BJ (cell line): ENCODE measurements at regions not wholly inside any gene's neighbourhood (a gene's known extent, or its start where the extent isn't known, plus 50 kb on each side); places are given as distances from the start of the nearest gene placed in this dataset.

ENCODE experiments used
- CTCF ChIA-PET: fragments of 350-600 bp; formaldehyde crosslinking; extraction: SDS; loops from one replicate; lab custom pipeline; 2021; ENCODE audit warnings: antibody characterized with exemption, inconsistent platforms; lab: Yijun Ruan, JAX
- POLR2A ChIA-PET: fragments of 300-600 bp; sonication (Branson Sonifier 250); formaldehyde crosslinking; extraction: SDS; loops from one replicate; lab custom pipeline; 2021; ENCODE audit warnings: antibody characterized with exemption; lab: Charles Lee
- DNase-seq: peaks from one replicate; pipeline ENCODE4 v3.0.0-alpha.2; 2011; ENCODE audit warnings: low read depth
- H3K27me3 ChIP-seq: 2 replicates; pipeline ENCODE4 v1.6.0; 2011; ENCODE audit warnings: low read length; ENCODE audit not compliant: control insufficient read depth, insufficient read depth
- H3K36me3 ChIP-seq: 2 replicates; pipeline ENCODE4 v1.5.1; 2011; ENCODE audit warnings: low read length; ENCODE audit not compliant: control insufficient read depth, insufficient read depth
- H3K4me3 ChIP-seq: 2 replicates; pipeline ENCODE4 v1.5.1; 2011; ENCODE audit warnings: low read depth, mild to moderate bottlenecking, control low read depth, low read length
- TF ChIP-seq, protein P1 (sequence below): IDR thresholded peaks from 2 replicates; pipeline ENCODE4 v1.5.1; 2011; ENCODE audit warnings: low read depth, mild to moderate bottlenecking, control low read depth, inconsistent platforms, low read length, moderate library complexity; ENCODE audit not compliant: insufficient read depth

DNA sequence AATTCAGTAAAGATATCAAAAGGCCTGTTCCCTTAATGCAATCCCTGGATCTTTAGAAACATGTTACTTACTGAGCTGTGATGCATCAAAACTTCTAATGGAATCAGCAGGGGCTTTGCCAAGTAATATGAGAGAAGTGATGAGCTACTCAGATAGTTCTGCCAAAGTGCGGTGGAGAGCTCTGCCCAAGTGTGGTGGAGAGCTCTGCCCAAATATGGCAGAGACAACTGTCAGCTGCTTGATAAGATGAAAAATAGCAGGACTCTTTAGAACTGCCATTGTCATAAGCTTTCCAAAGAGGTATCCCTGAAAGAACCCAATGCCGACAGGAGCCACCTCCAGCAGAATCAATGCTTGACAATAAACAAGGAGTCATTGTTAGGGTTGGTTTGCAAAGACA, 167.9 kb upstream of the SLC39A10 start:
- Histone ChIP-seq H3K4me3 (no peak overlapping the region), H3K36me3 (no peaks in the 10 kb centered on the region), H3K27me3 (no peaks in the 10 kb centered on the region)
- ChIA-PET CTCF (interaction anchor here (0.6 to 1.0 kb wide), 2 partner anchors 136 to 176 kb away, joined by 3 to 4 read pairs; no protein-coding TSS in a partner anchor), POLR2A (no interaction called here)
- TF ChIP-seq, protein P1, sequence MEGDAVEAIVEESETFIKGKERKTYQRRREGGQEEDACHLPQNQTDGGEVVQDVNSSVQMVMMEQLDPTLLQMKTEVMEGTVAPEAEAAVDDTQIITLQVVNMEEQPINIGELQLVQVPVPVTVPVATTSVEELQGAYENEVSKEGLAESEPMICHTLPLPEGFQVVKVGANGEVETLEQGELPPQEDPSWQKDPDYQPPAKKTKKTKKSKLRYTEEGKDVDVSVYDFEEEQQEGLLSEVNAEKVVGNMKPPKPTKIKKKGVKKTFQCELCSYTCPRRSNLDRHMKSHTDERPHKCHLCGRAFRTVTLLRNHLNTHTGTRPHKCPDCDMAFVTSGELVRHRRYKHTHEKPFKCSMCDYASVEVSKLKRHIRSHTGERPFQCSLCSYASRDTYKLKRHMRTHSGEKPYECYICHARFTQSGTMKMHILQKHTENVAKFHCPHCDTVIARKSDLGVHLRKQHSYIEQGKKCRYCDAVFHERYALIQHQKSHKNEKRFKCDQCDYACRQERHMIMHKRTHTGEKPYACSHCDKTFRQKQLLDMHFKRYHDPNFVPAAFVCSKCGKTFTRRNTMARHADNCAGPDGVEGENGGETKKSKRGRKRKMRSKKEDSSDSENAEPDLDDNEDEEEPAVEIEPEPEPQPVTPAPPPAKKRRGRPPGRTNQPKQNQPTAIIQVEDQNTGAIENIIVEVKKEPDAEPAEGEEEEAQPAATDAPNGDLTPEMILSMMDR, result no peak
- DNase-seq, result no peak

DNA sequence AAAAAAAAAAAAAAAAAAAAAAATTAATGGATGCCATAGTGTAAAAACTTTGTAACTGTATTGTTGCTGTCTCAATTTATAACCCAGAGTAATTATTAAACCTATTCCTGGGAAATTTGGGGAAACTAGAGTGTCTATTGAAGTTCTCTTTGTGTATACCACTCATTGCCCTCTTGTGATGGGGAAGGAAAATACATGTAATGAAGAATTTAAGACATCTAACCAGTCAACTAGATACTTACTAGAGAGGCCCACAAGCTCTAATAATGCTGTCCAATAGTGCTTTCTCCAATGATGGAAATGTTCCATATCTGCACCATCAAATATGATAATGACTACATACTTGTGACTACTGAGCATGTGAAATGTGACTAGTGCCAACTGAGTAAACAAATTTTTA, 168.5 kb upstream of the SLC39A10 start:
- Histone ChIP-seq H3K36me3 (no peaks in the 10 kb centered on the region), H3K27me3 (no peaks in the 10 kb centered on the region), H3K4me3 (no peak overlapping the region)
- ChIA-PET CTCF (interaction anchor here (1.0 kb wide), 1 partner anchor 176 kb away, joined by 4 read pairs; no protein-coding TSS in a partner anchor), POLR2A (no interaction called here)
- no peak for DNase-seq
- TF ChIP-seq, protein P1, result no peak

DNA sequence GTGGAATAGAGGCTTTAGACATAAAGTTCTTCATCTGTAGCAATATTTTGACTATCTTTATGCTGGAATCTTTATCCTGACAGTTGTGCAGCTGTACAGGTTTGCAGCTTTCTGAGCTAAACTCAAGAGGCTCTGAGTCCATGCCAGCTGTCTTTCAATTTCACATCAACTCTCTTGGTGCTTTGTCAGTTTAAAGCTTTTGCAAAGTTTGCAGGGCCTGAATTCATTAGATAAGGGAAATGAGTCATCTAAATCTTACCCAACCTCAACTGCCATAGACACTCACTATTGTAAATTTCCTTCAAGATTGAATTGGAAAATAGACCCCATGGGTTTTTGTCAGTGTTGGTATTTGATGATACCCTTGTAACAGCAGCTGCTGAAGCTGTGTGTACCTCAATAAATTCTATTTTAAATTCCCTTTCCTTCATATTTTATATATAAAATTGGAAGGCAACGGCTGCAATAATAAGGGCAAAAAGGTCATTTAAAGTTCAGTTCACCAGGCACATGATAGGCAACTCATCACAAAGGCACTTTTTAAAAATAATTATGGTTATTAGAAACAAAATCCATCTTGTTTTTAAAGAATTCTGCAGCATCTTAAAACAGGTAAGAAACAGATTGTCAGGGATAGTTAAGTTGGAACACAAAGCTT, 169.9 kb upstream of the SLC39A10 start:
- TF ChIP-seq, protein P1, result no peak
- Histone ChIP-seq H3K4me3 (no peak overlapping the region), H3K27me3 (no peaks in the 10 kb centered on the region), H3K36me3 (no peaks in the 10 kb centered on the region)
- POLR2A ChIA-PET, result no interaction called here
- CTCF ChIA-PET, result interaction anchor here (0.6 to 1.3 kb wide), 3 partner anchors 11 to 1320 kb away, joined by 3 to 4 read pairs (median 3); no protein-coding TSS in a partner anchor
- no peak for DNase-seq

DNA sequence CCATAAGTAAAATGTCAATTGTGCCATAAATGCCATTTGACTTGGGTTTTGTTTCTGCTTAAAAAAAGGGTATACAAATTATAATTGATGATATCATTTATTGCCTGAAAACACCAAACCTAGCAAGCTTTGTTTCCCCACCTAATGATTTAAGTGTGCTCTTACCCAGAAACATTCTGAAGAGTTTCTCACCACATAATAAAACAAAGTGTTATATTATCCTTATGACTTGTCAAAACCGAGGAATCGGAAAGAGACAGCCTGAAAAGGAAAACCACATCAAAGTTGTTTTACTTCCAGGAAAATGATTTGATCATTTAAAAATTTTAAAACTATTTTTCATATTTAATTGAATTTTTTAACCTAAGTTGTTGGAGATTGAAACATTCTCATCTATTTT, 170.5 kb upstream of the SLC39A10 start:
- ChIA-PET POLR2A (no interaction called here), CTCF (interaction anchor here (0.6 to 1.3 kb wide), 3 partner anchors 12 to 1321 kb away, joined by 3 to 4 read pairs (median 3); no protein-coding TSS in a partner anchor)
- no peak overlapping the region for H3K4me3 ChIP-seq

DNA sequence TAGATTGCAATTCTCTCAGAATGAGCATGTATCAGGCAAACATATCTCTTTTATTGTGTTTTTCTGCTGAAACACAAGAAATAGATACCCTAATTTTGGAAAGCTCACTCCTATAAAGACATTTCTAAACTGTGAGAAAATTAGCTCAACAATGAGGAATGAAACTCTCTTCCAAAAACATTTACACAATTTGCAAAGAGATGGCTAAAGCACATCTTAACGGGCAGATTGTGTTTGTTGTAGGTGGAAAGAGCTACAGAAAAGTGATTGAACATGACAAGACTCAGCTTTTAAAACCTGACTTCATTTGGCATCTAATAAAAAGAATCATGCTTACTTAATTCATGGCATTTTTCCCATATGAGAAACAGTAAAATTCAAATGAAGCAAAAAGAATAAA, 175.0 kb upstream of the SLC39A10 start:
- ChIA-PET POLR2A (interaction anchor here (0.6 to 0.9 kb wide), 2 partner anchors 16 to 52 kb away, joined by 3 read pairs; no protein-coding TSS in a partner anchor), CTCF (no interaction called here)
- TF ChIP-seq, protein P1, result no peak
- Histone ChIP-seq H3K4me3 (no peak overlapping the region), H3K36me3 (no peaks in the 10 kb centered on the region), H3K27me3 (no peaks in the 10 kb centered on the region)
- peak; percentile 62 for DNase-seq

More for the DNA sequence above, 170.5 kb upstream of the SLC39A10 start:
- TF ChIP-seq, protein P1, result no peak
- no peaks in the 10 kb centered on the region for H3K27me3 ChIP-seq
- no peaks in the 10 kb centered on the region for H3K36me3 ChIP-seq
- DNase-seq, result no peak
